ENCODE measurements at regions not wholly inside any gene's neighbourhood (a gene's known extent, or its start where the extent isn't known, plus 50 kb on each side); places are given as distances from the start of the nearest gene placed in this dataset.
"Not testable (repeated sequence)": the region's sequence is repeated elsewhere in the genome, so short reads cannot be mapped to it uniquely, and the experiment has no call there.

- no peak for TF ChIP-seq CTCF (IDR thresholded peaks at IDR 0.05; ENCODE audit: low read depth, low read length)
- H3K4me3 ChIP-seq (ENCODE audit: low read depth, low read length) = no peak overlapping the region
These were observed 200.6 kb upstream of the EEF2KMT start for GRCh38 chr16:5298202-5298601.

- TF ChIP-seq CTCF (IDR thresholded peaks at IDR 0.05; ENCODE audit: low read depth, low read length) = no peak
- no peak overlapping the region for H3K4me3 ChIP-seq (ENCODE audit: low read depth, low read length)
These were observed 198.6 kb upstream of the EEF2KMT start for GRCh38 chr16:5296176-5296575.

GRCh38 chr16:5295304-5295703, 197.7 kb upstream of the EEF2KMT start:
- not testable (repeated sequence) for H3K4me3 ChIP-seq (ENCODE audit: low read depth, low read length)

GRCh38 chr16:5282152-5282551, 184.6 kb upstream of the EEF2KMT start:
- not testable (repeated sequence) for H3K4me3 ChIP-seq (ENCODE audit: low read depth, low read length)

- TF ChIP-seq CTCF (IDR thresholded peaks at IDR 0.05; ENCODE audit: low read depth, low read length) = no peak
- H3K4me3 ChIP-seq (ENCODE audit: low read depth, low read length) = no peak overlapping the region
These were observed 159.9 kb upstream of the EEF2KMT start for GRCh38 chr16:5257462-5257861.

- H3K4me3 ChIP-seq (ENCODE audit: low read depth, low read length) = no peak overlapping the region
- TF ChIP-seq CTCF (IDR thresholded peaks at IDR 0.05; ENCODE audit: low read depth, low read length) = no peak
These were observed 155.2 kb upstream of the EEF2KMT start for GRCh38 chr16:5252791-5253190.

GRCh38 chr16:5247403-5247802, 149.8 kb upstream of the EEF2KMT start:
- not testable (repeated sequence) for H3K4me3 ChIP-seq (ENCODE audit: low read depth, low read length)

GRCh38 chr16:5240278-5240626, 142.7 kb upstream of the EEF2KMT start:
- not testable (repeated sequence) for H3K4me3 ChIP-seq (ENCODE audit: low read depth, low read length)

GRCh38 chr16:5239472-5240277, 142.1 kb upstream of the EEF2KMT start:
- not testable (repeated sequence) for H3K4me3 ChIP-seq (ENCODE audit: low read depth, low read length)

GRCh38 chr16:5235119-5235518, 137.5 kb upstream of the EEF2KMT start:
- TF ChIP-seq CTCF (IDR thresholded peaks at IDR 0.05; ENCODE audit: low read depth, low read length) = no peak
- no peak overlapping the region for H3K4me3 ChIP-seq (ENCODE audit: low read depth, low read length)

Data from WI38 (cell line).